GM23248 (cell line): ENCODE measurements at regions not wholly inside any gene's neighbourhood (a gene's known extent, or its start where the extent isn't known, plus 50 kb on each side); places are given as distances from the start of the nearest gene placed in this dataset.

Experiments used
- EZH2 ChIP-seq: fragments of 200-600 bp; sonication (generic); IDR thresholded peaks from 2 replicates; pipeline ENCODE4 v1.6.1; 2018; ENCODE audit warnings: antibody characterized with exemption, mild to moderate bottlenecking; ENCODE audit not compliant: insufficient read depth, poor library complexity, severe bottlenecking
- EZH2phosphoT487 ChIP-seq: fragments of 200-600 bp; sonication (generic); IDR thresholded peaks from 2 replicates; pipeline ENCODE4 v1.6.1; 2018; ENCODE audit warnings: antibody characterized with exemption, moderate library complexity, mild to moderate bottlenecking, low read depth; ENCODE audit not compliant: insufficient read depth

DNA sequence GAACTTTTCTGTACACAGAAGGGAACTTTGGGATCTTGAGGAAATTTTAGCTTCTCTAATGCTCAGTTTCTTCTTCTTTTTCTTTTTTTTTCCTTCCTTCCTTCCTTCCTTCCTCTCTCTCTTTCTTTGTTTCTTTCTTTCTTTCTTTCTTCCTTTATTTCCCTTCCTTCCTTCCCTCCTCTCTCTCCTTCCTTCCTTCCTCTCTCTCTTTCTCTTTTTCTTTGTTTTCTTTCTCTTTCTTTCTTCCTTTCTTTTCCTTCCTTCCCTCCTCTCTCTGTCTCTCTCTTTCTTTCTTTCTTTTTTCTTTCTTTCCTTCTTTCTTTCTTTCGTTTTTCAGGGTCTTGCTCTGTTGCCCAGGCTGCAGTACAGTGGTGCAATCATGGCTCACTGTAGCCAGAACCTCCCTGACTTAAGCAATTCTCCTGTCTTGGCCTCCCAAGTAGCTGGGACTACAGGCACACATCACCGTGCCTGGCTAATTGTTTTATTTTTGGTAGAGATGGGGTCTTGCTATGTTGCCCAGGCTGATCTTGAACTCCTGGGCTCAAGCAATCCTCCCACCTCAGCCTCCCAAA is 58.6 kb upstream of the SDK1 start:
- TF ChIP-seq EZH2phosphoT487 (no peak), EZH2 (no peak)
